NT2/D1 (cell line): ENCODE measurements at regions not wholly inside any gene's neighbourhood (a gene's known extent, or its start where the extent isn't known, plus 50 kb on each side); places are given as distances from the start of the nearest gene placed in this dataset.
A peak's percentile ranks its signal among the peaks of the same experiment; 100 is the strongest.

Experiments used
- DNase-seq: peaks from one replicate; pipeline ENCODE4 v3.0.0-alpha.2; 2011; ENCODE audit warnings: low read depth, low spot score
- H3K27me3 ChIP-seq: 2 replicates; pipeline ENCODE4 v1.6.0; 2011; ENCODE audit warnings: mild to moderate bottlenecking; ENCODE audit not compliant: insufficient read length, insufficient read depth
- H3K36me3 ChIP-seq: 2 replicates; pipeline ENCODE4 v1.6.1; 2011; ENCODE audit warnings: mild to moderate bottlenecking, low read length, mixed read lengths; ENCODE audit not compliant: insufficient read depth, insufficient read length
- H3K4me1 ChIP-seq: 2 replicates; pipeline ENCODE4 v1.5.1; 2011; ENCODE audit not compliant: insufficient read depth, insufficient read length
- H3K4me3 ChIP-seq: 2 replicates; pipeline ENCODE4 v1.5.1; 2011; ENCODE audit warnings: low read depth; ENCODE audit not compliant: insufficient read length
- H3K9ac ChIP-seq: 2 replicates; pipeline ENCODE4 v1.6.0; 2011; ENCODE audit warnings: low read depth; ENCODE audit not compliant: insufficient read length
- H3K9me3 ChIP-seq: 2 replicates; pipeline ENCODE4 v1.5.1; 2011; ENCODE audit warnings: mild to moderate bottlenecking, low read length; ENCODE audit not compliant: insufficient read depth
- SUZ12 ChIP-seq: IDR thresholded peaks from 2 replicates; pipeline ENCODE4 v1.6.1; 2011; ENCODE audit not compliant: insufficient read length, insufficient read depth; ENCODE audit errors: extremely low read depth
- YY1 ChIP-seq: IDR thresholded peaks from 2 replicates; pipeline ENCODE4 v1.6.1; 2011; ENCODE audit not compliant: insufficient read length, insufficient read depth
- ZNF274 ChIP-seq: IDR thresholded peaks from 2 replicates; pipeline ENCODE4 v1.6.1; 2011; ENCODE audit warnings: mild to moderate bottlenecking, low read depth, low read length

- Histone ChIP-seq H3K36me3 (no peaks in the 10 kb centered on the region), H3K4me1 (no peaks in the 10 kb centered on the region), H3K9ac (no peak overlapping the region), H3K4me3 (no peak overlapping the region), H3K9me3 (no peaks in the 10 kb centered on the region), H3K27me3 (no peaks in the 10 kb centered on the region)
- no peak for DNase-seq
- TF ChIP-seq YY1: no peak
- TF ChIP-seq SUZ12: no peak
- TF ChIP-seq ZNF274: no peak
These were observed 75.5 kb upstream of the GATA6 start for GRCh38 chr18:22093731-22094357.

GRCh38 chr18:22094358-22094734 is 75.0 kb upstream of the GATA6 start:
- Histone ChIP-seq H3K4me1 (no peaks in the 10 kb centered on the region), H3K9ac (no peak overlapping the region), H3K9me3 (no peaks in the 10 kb centered on the region), H3K36me3 (no peaks in the 10 kb centered on the region), H3K27me3 (peaks cover 1% of the 10 kb centered on the region), H3K4me3 (no peak overlapping the region)
- TF ChIP-seq ZNF274 (no peak), YY1 (no peak), SUZ12 (no peak)
- DNase-seq: no peak

- H3K9ac ChIP-seq: no peak overlapping the region
- no peaks in the 10 kb centered on the region for H3K36me3 ChIP-seq
- no peak for DNase-seq
- no peak for TF ChIP-seq YY1
- no peak for TF ChIP-seq SUZ12
- no peak for TF ChIP-seq ZNF274
- peaks cover 24% of the 10 kb centered on the region for H3K27me3 ChIP-seq
- H3K4me3 ChIP-seq: no peak overlapping the region
- no peaks in the 10 kb centered on the region for H3K4me1 ChIP-seq
- H3K9me3 ChIP-seq: no peaks in the 10 kb centered on the region
These were observed 70.8 kb upstream of the GATA6 start for GRCh38 chr18:22098563-22098989.

- no peak for DNase-seq
- Histone ChIP-seq H3K9ac (no peak overlapping the region), H3K27me3 (peaks cover 24% of the 10 kb centered on the region), H3K4me3 (no peak overlapping the region), H3K36me3 (no peaks in the 10 kb centered on the region), H3K9me3 (no peaks in the 10 kb centered on the region), H3K4me1 (no peaks in the 10 kb centered on the region)
- TF ChIP-seq SUZ12 (no peak), YY1 (no peak), ZNF274 (no peak)
These were observed 69.5 kb upstream of the GATA6 start for GRCh38 chr18:22099925-22100324.

GRCh38 chr18:22101731-22102130 is 67.7 kb upstream of the GATA6 start:
- TF ChIP-seq ZNF274: no peak
- TF ChIP-seq YY1: no peak
- TF ChIP-seq SUZ12: no peak
- H3K4me3 ChIP-seq: no peak overlapping the region
- no peaks in the 10 kb centered on the region for H3K9me3 ChIP-seq
- H3K36me3 ChIP-seq: no peaks in the 10 kb centered on the region
- H3K27me3 ChIP-seq: peaks cover 27% of the 10 kb centered on the region
- no peak for DNase-seq
- no peaks in the 10 kb centered on the region for H3K4me1 ChIP-seq
- no peak overlapping the region for H3K9ac ChIP-seq

GRCh38 chr18:22102953-22103646 is 66.3 kb upstream of the GATA6 start:
- Histone ChIP-seq H3K36me3 (no peaks in the 10 kb centered on the region), H3K4me1 (no peaks in the 10 kb centered on the region), H3K27me3 (peaks cover 27% of the 10 kb centered on the region), H3K4me3 (no peak overlapping the region), H3K9me3 (no peaks in the 10 kb centered on the region), H3K9ac (no peak overlapping the region)
- TF ChIP-seq SUZ12 (no peak), ZNF274 (no peak), YY1 (no peak)
- DNase-seq: no peak

- no peak overlapping the region for H3K4me3 ChIP-seq
- TF ChIP-seq YY1 (no peak), SUZ12 (no peak), ZNF274 (no peak)
- H3K4me1 ChIP-seq: no peaks in the 10 kb centered on the region
- peak; percentile 46 for DNase-seq
- H3K9ac ChIP-seq: no peak overlapping the region
- H3K27me3 ChIP-seq: peaks cover 27% of the 10 kb centered on the region
- H3K9me3 ChIP-seq: no peaks in the 10 kb centered on the region
- H3K36me3 ChIP-seq: no peaks in the 10 kb centered on the region
These were observed 65.8 kb upstream of the GATA6 start for GRCh38 chr18:22103647-22104031.
